Lung (tissue), 11 donors: ENCODE measurements at regions not wholly inside any gene's neighbourhood (a gene's known extent, or its start where the extent isn't known, plus 50 kb on each side); places are given as distances from the start of the nearest gene placed in this dataset.
"Not testable (repeated sequence)": the region's sequence is repeated elsewhere in the genome, so short reads cannot be mapped to it uniquely, and the experiment has no call there.

ENCODE experiments used
- ATAC-seq: fragments of 200-7000 bp; cut with Tn5 transposase; one replicate; pipeline ENCODE4 v1.9.1; 2020; ENCODE audit warnings: moderate number of reproducible peaks; ENCODE audit not compliant: insufficient read depth, low FRiP score
- DNase-seq, 3 donors: peaks; one replicate each; pipeline ENCODE4 v3.0.0-alpha.2; 2013 to 2017
- H3K27ac ChIP-seq, 2 donors: one replicate each; pipeline ENCODE4 v1.5.1; 2013; ENCODE audit warnings: mild to moderate bottlenecking in 2 of 2, moderate library complexity in 2 of 2, control low read depth in 1 of 2, inconsistent platforms in 1 of 2, low read depth in 1 of 2, low read length in 1 of 2
- H3K27me3 ChIP-seq, 3 donors: one replicate each; pipeline ENCODE4 v1.5.1; 2013; ENCODE audit warnings: low read length in 2 of 3; ENCODE audit not compliant: control insufficient read depth in 3 of 3, insufficient read depth in 3 of 3
- H3K36me3 ChIP-seq, 4 donors: one replicate each; pipeline ENCODE4 v1.5.1; 2013; ENCODE audit warnings: low read length in 4 of 4, mild to moderate bottlenecking in 1 of 4, moderate library complexity in 1 of 4; ENCODE audit not compliant: control insufficient read depth in 4 of 4, insufficient read depth in 4 of 4
- H3K4me1 ChIP-seq, 5 donors: one replicate each; pipeline ENCODE4 v1.5.1; 2013; ENCODE audit warnings: low read length in 5 of 5, mild to moderate bottlenecking in 2 of 5, moderate library complexity in 1 of 5; ENCODE audit not compliant: control insufficient read depth in 5 of 5, insufficient read depth in 5 of 5
- H3K4me3 ChIP-seq: one replicate; pipeline ENCODE4 v1.5.1; 2013; ENCODE audit warnings: mild to moderate bottlenecking, control low read depth, moderate library complexity
- H3K9ac ChIP-seq, 2 donors: one replicate each; pipeline ENCODE4 v1.5.1; 2013; ENCODE audit warnings: low read length in 2 of 2, control low read depth in 1 of 2; ENCODE audit not compliant: insufficient read depth in 1 of 2
- H3K9me3 ChIP-seq, 4 donors: one replicate each; pipeline ENCODE4 v1.5.1; 2013; ENCODE audit warnings: low read length in 3 of 4, mild to moderate bottlenecking in 1 of 4, moderate library complexity in 1 of 4; ENCODE audit not compliant: control insufficient read depth in 4 of 4, insufficient read depth in 3 of 4
- WGBS, 2 donors: extraction: QIAGEN DNeasy Blood & Tissue Kit; methylation state at CpG; one replicate each; pipeline ENCODE4 v1.1.7; 2013; 5-methylcytosine and 5-hydroxymethylcytosine counted together
- TF ChIP-seq, protein P1 (sequence below): IDR thresholded peaks from 2 replicates; pipeline ENCODE4 v1.5.1; 2012; ENCODE audit warnings: mild to moderate bottlenecking; ENCODE audit errors: control extremely low read depth, extremely low read depth
- donor health status: control.
- donor health status: control.
- donor health status: Bipolar disorder and iron deficiency.
- donor health status: healthy.
- donor health status: DM: yes; HTN: yes; CAD: no.

GRCh38 chr10:45118929-45119328, 118.2 kb downstream of the ZNF22 start:
- Histone ChIP-seq H3K27me3 (peaks cover 0 to 2% (median 0%) of the 10 kb centered on the region in 3 donors), H3K9me3 (no peaks in the 10 kb centered on the region), H3K9ac (no peak overlapping the region), H3K4me1 (no peaks in the 10 kb centered on the region), H3K27ac (no peak overlapping the region), H3K36me3 (no peaks in the 10 kb centered on the region), H3K4me3 (no peak overlapping the region)
- ATAC-seq (no peak), DNase-seq (no peak)
- TF ChIP-seq, protein P1, sequence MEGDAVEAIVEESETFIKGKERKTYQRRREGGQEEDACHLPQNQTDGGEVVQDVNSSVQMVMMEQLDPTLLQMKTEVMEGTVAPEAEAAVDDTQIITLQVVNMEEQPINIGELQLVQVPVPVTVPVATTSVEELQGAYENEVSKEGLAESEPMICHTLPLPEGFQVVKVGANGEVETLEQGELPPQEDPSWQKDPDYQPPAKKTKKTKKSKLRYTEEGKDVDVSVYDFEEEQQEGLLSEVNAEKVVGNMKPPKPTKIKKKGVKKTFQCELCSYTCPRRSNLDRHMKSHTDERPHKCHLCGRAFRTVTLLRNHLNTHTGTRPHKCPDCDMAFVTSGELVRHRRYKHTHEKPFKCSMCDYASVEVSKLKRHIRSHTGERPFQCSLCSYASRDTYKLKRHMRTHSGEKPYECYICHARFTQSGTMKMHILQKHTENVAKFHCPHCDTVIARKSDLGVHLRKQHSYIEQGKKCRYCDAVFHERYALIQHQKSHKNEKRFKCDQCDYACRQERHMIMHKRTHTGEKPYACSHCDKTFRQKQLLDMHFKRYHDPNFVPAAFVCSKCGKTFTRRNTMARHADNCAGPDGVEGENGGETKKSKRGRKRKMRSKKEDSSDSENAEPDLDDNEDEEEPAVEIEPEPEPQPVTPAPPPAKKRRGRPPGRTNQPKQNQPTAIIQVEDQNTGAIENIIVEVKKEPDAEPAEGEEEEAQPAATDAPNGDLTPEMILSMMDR: no peak
- WGBS, 2 donors: 55 to 73% methylated on average over 3 of the region's 3 CpGs

DNA sequence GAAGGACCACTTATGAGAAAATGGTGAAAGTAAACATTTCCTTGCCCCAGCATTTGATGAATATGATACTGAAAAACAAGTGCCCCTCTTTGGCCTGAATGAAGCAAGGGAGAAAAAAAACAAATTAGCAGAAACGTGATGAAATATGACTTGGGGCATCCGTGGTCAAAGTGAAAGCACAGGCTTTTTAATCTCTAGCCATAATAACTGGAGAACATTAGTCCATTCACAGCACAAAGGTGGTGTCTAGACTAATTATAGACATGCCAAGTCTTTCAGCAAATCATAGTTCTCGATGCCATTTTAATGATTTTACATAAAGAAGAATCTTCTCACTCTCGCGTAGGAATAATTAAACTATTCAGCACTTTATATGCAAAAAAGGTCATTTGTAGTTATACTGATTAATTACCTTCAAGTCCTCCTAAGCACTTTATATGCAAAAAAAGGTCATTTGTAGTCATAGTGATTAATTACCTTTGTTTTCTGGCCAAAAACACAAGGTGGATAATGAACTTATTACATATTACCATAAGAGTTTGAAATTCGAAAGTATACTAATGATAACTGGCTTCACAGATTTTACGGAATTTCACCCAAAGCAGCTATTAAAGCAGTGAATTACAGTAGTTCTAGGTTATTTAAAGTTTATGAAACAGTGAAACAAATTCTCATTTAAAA, 121.6 kb downstream of the ZNF22 start:
- ATAC-seq, H3K4me1 ChIP-seq, DNase-seq, H3K9ac ChIP-seq, H3K27me3 ChIP-seq, H3K9me3 ChIP-seq, H3K4me3 ChIP-seq, H3K36me3 ChIP-seq, H3K27ac ChIP-seq: not testable (repeated sequence)
- 91 to 96% methylated on average over 5 of the region's 7 CpGs for WGBS, 2 donors

DNA sequence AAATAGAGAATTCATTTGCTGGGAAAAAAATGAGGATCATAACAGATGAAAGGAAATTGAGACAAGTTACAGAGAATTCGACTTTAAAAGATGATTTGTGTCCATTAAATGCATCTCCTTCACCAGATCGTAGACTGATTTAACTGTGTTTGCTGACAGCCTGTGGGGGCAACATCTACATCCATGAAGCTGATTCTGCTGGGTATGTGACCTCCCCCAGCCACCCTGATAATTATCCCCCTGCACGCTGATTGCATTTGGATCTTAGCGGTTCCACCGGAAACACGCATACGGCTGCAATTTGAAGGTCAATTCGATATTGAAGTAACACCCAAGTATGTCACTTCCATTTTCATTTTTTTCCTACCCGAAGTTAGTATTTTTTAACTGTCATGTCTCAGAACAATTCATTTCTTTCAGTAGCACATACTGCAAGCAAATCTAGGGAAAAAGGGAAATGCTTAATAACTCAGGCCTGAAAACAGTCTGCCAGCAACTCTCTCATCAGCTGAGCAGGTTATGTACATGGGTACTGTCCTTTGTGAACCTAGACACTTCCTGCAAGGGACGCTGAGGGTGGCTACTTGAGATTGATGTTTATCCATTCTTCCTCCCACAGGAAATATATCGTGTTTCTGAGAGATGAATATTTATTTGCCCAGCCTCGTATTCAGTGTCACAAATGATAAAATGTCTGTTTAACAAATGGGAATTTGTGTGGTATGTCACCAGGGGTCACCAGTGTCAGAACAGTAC, 134.9 kb downstream of the ZNF22 start:
- ATAC-seq (no peak), DNase-seq (peak in 1 of 3 donors; percentile 7)
- H3K9ac ChIP-seq: no peak overlapping the region
- WGBS, 2 donors: 49 to 59% methylated on average over 12 of the region's 12 CpGs
- no peaks in the 10 kb centered on the region for H3K4me1 ChIP-seq
- H3K27me3 ChIP-seq: no peaks in the 10 kb centered on the region
- TF ChIP-seq, protein P1: no peak
- H3K9me3 ChIP-seq: no peaks in the 10 kb centered on the region
- no peak overlapping the region for H3K27ac ChIP-seq
- H3K36me3 ChIP-seq: no peaks in the 10 kb centered on the region
- no peak overlapping the region for H3K4me3 ChIP-seq

- TF ChIP-seq, protein P1: no peak
- DNase-seq: peak in 1 of 3 donors; percentile 6
- 60 to 74% methylated on average over 8 of the region's 8 CpGs for WGBS, 2 donors
These were observed 135.5 kb downstream of the ZNF22 start for GRCh38 chr10:45136256-45136655.

More at GRCh38 chr10:45136256-45136655, 135.5 kb downstream of the ZNF22 start:
- Histone ChIP-seq H3K4me1 (no peaks in the 10 kb centered on the region), H3K4me3 (no peak overlapping the region), H3K27ac (no peak overlapping the region), H3K9me3 (no peaks in the 10 kb centered on the region), H3K36me3 (no peaks in the 10 kb centered on the region), H3K27me3 (no peaks in the 10 kb centered on the region), H3K9ac (no peak overlapping the region)
- no peak for ATAC-seq
